Right renal cortex interstitium (tissue), 3 donors: ENCODE measurements at regions not wholly inside any gene's neighbourhood (a gene's known extent, or its start where the extent isn't known, plus 50 kb on each side); places are given as distances from the start of the nearest gene placed in this dataset.

ENCODE experiments used
- DNase-seq, 3 donors: peaks; one replicate each; pipeline ENCODE4 v3.0.0-alpha.2; 2013; ENCODE audit warnings: low read depth in 3 of 3, low spot score in 2 of 3

- DNase-seq: no peak
Observed at GRCh38 chr2:9086465-9086864, 83.0 kb upstream of the MBOAT2 start.

- no peak for DNase-seq
Observed at GRCh38 chr2:9085353-9085752, 81.9 kb upstream of the MBOAT2 start.

- DNase-seq: no peak
Observed at GRCh38 chr2:9083287-9083686, 79.8 kb upstream of the MBOAT2 start.

- no peak for DNase-seq
Observed at GRCh38 chr2:9082158-9082557, 78.7 kb upstream of the MBOAT2 start.

- no peak for DNase-seq
Observed at GRCh38 chr2:9081750-9082149, 78.3 kb upstream of the MBOAT2 start.

- DNase-seq: no peak
Observed at GRCh38 chr2:9078405-9078804, 74.9 kb upstream of the MBOAT2 start.

GRCh38 chr2:9077691-9078090 is 74.2 kb upstream of the MBOAT2 start:
- DNase-seq: no peak

GRCh38 chr2:9076755-9077154 is 73.3 kb upstream of the MBOAT2 start:
- DNase-seq: no peak

GRCh38 chr2:9076210-9076609 is 72.7 kb upstream of the MBOAT2 start:
- DNase-seq: no peak

GRCh38 chr2:9074930-9075329 is 71.4 kb upstream of the MBOAT2 start:
- no peak for DNase-seq

GRCh38 chr2:9071584-9072124 is 68.2 kb upstream of the MBOAT2 start:
- DNase-seq: no peak

GRCh38 chr2:9071032-9071431 is 67.5 kb upstream of the MBOAT2 start:
- no peak for DNase-seq

GRCh38 chr2:9069543-9069942 is 66.1 kb upstream of the MBOAT2 start:
- DNase-seq: no peak

- no peak for DNase-seq
Observed at GRCh38 chr2:9065901-9066300, 62.4 kb upstream of the MBOAT2 start.

- no peak for DNase-seq
Observed at GRCh38 chr2:9063023-9063606, 59.6 kb upstream of the MBOAT2 start.

GRCh38 chr2:9060819-9061218 is 57.3 kb upstream of the MBOAT2 start:
- no peak for DNase-seq

- no peak for DNase-seq
Observed at GRCh38 chr2:9057939-9058761, 54.7 kb upstream of the MBOAT2 start.

GRCh38 chr2:9055471-9055870 is 52.0 kb upstream of the MBOAT2 start:
- no peak for DNase-seq

GRCh38 chr2:9053534-9053931 is 50.0 kb upstream of the MBOAT2 start:
- DNase-seq: no peak
